ENCODE measurements at regions not wholly inside any gene's neighbourhood (a gene's known extent, or its start where the extent isn't known, plus 50 kb on each side); places are given as distances from the start of the nearest gene placed in this dataset.

GRCh38 chr10:113420733-113421675 lies 131.8 kb upstream of the HABP2 start:
- FAIRE-seq = no peak
- Histone ChIP-seq H3K4me3 (no peak overlapping the region), H3K36me3 (no peaks in the 10 kb centered on the region), H3K27ac (no peak overlapping the region), H3K4me1 (peaks cover 3 to 10% (median 5%) of the 10 kb centered on the region in 3 donors), H3K27me3 (no peaks in the 10 kb centered on the region), H3K9me3 (no peaks in the 10 kb centered on the region)
- TF ChIP-seq CTCF (IDR thresholded peaks at IDR 0.05) = no peak
- ATAC-seq = no peak
- intact Hi-C loops (cut with DNase I) = no loop called here
- 90 to 91% methylated on average over 9 of the region's 9 CpGs for WGBS, 2 donors
- DNase-seq = no peak

- Histone ChIP-seq H3K27me3 (no peaks in the 10 kb centered on the region), H3K27ac (no peak overlapping the region), H3K4me1 (peaks cover 3 to 10% (median 5%) of the 10 kb centered on the region in 3 donors), H3K36me3 (no peaks in the 10 kb centered on the region), H3K9me3 (no peaks in the 10 kb centered on the region), H3K4me3 (no peak overlapping the region)
- ATAC-seq = no peak
- FAIRE-seq = no peak
- WGBS, 2 donors = 95% methylated on average over 2 of the region's 2 CpGs
- TF ChIP-seq CTCF (IDR thresholded peaks at IDR 0.05) = no peak
- no peak for DNase-seq
- intact Hi-C loops (cut with DNase I) = no loop called here
Observed at GRCh38 chr10:113422371-113422770, 130.5 kb upstream of the HABP2 start.

- no peak for TF ChIP-seq CTCF (IDR thresholded peaks at IDR 0.05)
- DNase-seq (no peak), ATAC-seq (peak in 3 of 4 donors; percentile 23 to 37 (median 34))
Observed at GRCh38 chr10:113423981-113424721, 128.7 kb upstream of the HABP2 start.

GRCh38 chr10:113425008-113425407 lies 127.8 kb upstream of the HABP2 start:
- no peak for DNase-seq
- intact Hi-C loops (cut with DNase I) = no loop called here
- Histone ChIP-seq H3K36me3 (no peaks in the 10 kb centered on the region), H3K4me1 (peaks cover 3 to 10% (median 5%) of the 10 kb centered on the region in 3 donors), H3K27me3 (no peaks in the 10 kb centered on the region), H3K9me3 (no peaks in the 10 kb centered on the region), H3K27ac (no peak overlapping the region), H3K4me3 (no peak overlapping the region)
- FAIRE-seq = no peak
- WGBS, 2 donors = 92 to 94% methylated on average over 3 of the region's 3 CpGs
- no peak for TF ChIP-seq CTCF (IDR thresholded peaks at IDR 0.05)
- ATAC-seq = peak in 1 of 4 donors; percentile 20

More at GRCh38 chr10:113423981-113424721, 128.7 kb upstream of the HABP2 start:
- FAIRE-seq = no peak
- Histone ChIP-seq H3K27ac (no peak overlapping the region), H3K27me3 (no peaks in the 10 kb centered on the region), H3K4me3 (no peak overlapping the region), H3K4me1 (peaks cover 3 to 10% (median 5%) of the 10 kb centered on the region in 3 donors), H3K36me3 (no peaks in the 10 kb centered on the region), H3K9me3 (no peaks in the 10 kb centered on the region)
- WGBS, 2 donors = 89 to 93% methylated on average over 14 of the region's 14 CpGs
- intact Hi-C loops (cut with DNase I) = no loop called here

Data from pancreas (tissue), 10 donors.